GM21737 (cell line): ENCODE measurements at regions not wholly inside any gene's neighbourhood (a gene's known extent, or its start where the extent isn't known, plus 50 kb on each side); places are given as distances from the start of the nearest gene placed in this dataset.
"Not testable (repeated sequence)": the region's sequence is repeated elsewhere in the genome, so short reads cannot be mapped to it uniquely, and the experiment has no call there.

ENCODE experiments used
- ATAC-seq: cut with Tn5 transposase; IDR thresholded peaks from one replicate; pipeline ENCODE4 v1.9.1; 2021; ENCODE audit warnings: mild to moderate bottlenecking, moderate library complexity; ENCODE audit not compliant: unreplicated experiment

- no peak for ATAC-seq
Observed at GRCh38 chr2:184047536-184047935, 550.8 kb upstream of the ZNF804A start.

DNA sequence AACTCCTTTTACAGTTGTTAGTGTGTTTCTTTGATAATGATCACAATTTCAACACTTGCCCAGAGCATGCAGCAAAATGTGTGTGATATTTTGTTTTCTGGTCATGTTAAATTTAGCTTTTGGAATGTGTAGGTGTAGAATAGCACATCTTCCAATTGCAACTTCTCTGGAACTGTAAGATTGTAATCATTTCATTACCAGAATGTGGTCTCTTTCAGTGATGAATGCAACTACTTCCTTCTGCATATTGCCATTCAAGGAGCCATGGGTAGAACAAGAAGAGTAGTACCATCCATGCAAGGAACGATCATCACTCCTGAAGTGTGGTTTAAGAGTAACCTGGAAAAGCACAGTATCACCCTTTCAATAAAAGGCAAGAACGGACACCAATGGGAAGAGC lies 548.8 kb upstream of the ZNF804A start:
- no peak for ATAC-seq

GRCh38 chr2:184053326-184053725 lies 545.0 kb upstream of the ZNF804A start:
- ATAC-seq = no peak

DNA sequence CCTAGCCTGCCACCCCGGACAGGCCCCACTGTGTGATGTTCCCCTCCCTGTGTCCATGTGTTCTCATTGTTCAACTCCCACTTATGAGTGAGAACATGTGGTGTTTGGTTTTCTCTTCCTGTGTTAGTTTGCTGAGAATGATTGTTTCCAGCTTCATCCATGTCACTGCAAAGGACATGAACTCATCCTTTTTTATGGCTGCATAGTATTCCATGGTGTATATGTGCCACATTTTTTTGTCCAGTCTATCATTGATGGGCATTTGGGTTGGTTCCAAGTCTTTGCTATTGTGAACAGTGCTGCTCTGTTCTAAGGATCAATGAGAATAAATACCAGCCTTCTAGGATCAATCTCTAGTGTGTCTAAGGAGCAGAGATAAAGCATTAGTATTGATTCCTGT lies 543.9 kb upstream of the ZNF804A start:
- ATAC-seq = not testable (repeated sequence)

DNA sequence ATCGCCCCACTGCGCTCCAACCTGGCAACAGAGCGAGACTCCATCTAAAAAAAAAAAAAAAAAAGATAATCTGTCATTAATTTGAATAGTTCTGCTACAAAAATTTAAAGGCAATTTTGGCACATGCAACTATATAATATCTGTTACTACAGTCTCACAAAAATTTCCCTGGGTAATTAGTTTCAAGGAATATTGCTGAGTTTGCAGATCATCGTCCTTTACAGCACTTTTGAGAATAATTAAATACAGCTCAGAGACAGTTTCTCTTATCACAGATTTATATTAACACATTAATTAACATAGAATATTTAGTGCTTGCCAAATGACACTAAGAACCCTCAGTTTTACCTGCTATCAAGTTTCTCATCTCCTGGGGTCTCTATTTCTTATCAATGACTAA lies 540.4 kb upstream of the ZNF804A start:
- ATAC-seq = no peak

DNA sequence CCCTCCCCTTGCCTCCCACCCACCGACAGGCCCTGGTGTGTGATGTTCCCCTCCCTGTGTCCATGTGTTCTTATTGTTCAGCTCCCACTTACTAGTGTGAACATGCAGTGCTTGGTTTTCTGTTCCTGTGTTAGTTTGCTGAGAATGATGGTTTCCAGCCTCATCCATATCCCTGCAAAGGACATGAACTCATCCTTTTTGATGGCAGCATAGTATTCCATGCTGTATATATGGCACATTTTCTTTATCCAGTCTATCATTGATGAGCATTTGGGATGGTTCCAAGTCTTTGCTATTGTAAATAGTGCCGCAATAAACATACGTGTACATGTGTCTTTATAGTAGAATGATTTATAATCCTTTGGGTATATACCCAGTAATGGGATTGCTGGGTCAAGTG lies 538.1 kb upstream of the ZNF804A start:
- ATAC-seq = not testable (repeated sequence)

GRCh38 chr2:184067502-184067901 lies 530.8 kb upstream of the ZNF804A start:
- no peak for ATAC-seq

GRCh38 chr2:184072470-184072869 lies 525.9 kb upstream of the ZNF804A start:
- no peak for ATAC-seq

GRCh38 chr2:184078496-184078895 lies 519.8 kb upstream of the ZNF804A start:
- no peak for ATAC-seq

GRCh38 chr2:184091456-184091855 lies 506.9 kb upstream of the ZNF804A start:
- ATAC-seq = no peak

- no peak for ATAC-seq
Observed at GRCh38 chr2:184113696-184114403, 484.5 kb upstream of the ZNF804A start.

DNA sequence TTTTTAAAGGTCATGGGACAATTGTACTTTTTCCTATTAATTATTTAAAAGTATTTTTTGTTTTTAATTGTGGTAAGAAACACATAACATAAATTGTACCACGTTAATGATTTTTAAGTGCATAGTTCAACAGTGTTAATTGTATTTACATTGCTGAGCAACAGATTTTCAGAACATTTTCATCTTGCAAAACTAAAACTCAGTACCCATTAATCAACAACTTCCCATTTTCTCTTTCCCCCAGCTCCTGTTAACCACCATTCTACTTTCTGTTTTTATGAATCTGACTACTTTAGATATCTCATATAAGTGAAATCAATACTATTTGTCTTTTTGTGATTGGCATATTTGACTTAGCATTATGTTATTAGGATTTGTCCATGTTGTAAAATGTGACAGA lies 483.9 kb upstream of the ZNF804A start:
- ATAC-seq = no peak

- no peak for ATAC-seq
Observed at GRCh38 chr2:184119989-184120800, 478.1 kb upstream of the ZNF804A start.

- no peak for ATAC-seq
Observed at GRCh38 chr2:184125867-184126266, 472.5 kb upstream of the ZNF804A start.

DNA sequence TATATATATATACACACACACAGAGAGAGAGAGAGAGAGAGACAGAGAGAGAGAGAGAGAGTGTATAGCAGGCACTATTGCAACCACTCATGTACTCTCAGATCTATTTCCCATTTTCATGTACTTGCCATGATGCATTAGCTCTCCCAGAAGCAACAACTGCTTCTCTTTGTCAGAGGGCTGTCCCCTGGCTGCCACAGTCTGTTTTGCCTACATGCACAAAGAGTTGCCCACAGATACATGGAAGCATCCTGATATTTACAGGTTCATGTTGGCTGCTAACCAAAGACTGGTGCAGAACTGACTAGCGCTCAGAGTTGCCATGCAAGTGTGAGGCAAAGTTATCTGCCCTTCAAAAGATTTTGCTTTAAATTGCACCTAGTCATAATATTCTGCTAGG lies 469.3 kb upstream of the ZNF804A start:
- no peak for ATAC-seq

GRCh38 chr2:184137955-184138354 lies 460.4 kb upstream of the ZNF804A start:
- no peak for ATAC-seq

GRCh38 chr2:184141866-184142265 lies 456.5 kb upstream of the ZNF804A start:
- ATAC-seq = no peak

DNA sequence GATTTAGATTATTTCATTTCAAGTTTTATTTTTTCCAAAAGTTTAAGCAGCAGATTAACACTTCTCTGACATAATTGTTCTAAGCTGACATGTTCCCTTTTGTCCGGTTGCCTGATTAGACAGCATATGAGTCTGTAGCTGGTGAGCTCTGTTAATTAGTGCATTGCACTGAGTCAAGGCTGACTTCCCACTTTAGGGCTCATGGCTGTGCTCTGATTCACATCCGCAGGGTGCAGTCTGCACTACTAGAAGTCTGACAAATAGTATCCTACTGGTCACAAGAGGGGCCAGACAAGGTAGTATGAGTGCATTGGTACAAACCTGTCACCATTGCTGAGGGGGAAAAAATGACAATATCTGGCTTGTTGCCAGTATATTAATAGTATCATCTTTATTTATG lies 443.9 kb upstream of the ZNF804A start:
- no peak for ATAC-seq

DNA sequence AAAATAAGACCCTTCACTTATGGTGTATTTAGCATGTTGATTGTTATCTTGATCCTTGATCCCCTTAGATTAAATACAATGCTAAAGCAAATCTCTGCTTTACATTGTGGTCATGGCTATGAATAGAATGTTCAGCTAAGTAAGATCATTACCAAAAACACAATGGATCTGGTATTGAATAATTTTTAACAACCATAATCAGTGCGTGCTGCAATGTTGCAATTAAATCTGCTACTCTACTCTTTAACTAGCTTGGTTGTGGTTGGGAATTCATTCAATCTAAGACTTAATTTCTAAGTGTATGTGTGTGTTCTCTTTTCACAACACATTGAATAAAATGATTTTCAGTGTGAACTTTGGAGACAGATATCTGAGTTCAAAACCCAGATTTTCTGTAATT lies 442.5 kb upstream of the ZNF804A start:
- ATAC-seq = no peak

DNA sequence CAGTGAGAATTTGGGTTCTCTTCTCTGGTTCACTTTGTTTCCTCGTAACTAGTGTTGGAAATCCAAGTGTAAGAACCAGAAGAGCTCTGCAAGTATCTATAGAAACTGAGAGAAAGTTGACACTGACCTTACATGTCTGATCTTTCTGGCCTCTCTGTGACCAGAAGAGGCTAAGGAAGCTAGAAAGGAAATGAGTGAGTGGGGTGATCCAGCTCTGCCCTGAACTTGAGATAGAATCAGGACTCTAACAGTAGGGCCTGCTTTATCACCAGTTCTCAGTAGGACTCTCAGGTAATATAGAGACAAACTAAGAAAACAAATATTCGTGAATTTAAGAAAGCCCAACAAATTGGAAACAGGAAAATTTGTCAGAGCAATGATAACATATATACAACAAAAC lies 441.2 kb upstream of the ZNF804A start:
- no peak for ATAC-seq

DNA sequence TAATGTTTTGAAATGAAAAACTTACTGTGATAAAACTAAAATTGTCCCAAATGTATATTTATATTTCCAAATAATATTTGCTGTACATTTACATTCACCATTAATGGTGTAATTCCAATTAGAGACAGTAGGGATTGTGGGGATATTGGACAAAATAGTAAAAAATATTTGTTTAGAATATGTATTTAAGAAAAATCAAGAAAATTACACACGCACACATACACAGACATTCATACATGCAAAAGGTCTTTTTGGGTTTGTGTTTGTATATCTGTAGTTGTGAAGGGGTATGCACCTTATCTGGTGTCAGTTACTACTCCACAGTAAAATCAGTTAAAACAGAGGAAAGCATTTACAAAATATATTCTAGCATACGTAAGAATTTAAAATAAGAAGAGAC lies 435.9 kb upstream of the ZNF804A start:
- no peak for ATAC-seq

- ATAC-seq = not testable (repeated sequence)
Observed at GRCh38 chr2:184168823-184169222, 429.5 kb upstream of the ZNF804A start.
